Left renal pelvis (tissue), 4 donors: ENCODE measurements at regions not wholly inside any gene's neighbourhood (a gene's known extent, or its start where the extent isn't known, plus 50 kb on each side); places are given as distances from the start of the nearest gene placed in this dataset.
"Not testable (repeated sequence)": the region's sequence is repeated elsewhere in the genome, so short reads cannot be mapped to it uniquely, and the experiment has no call there.

Experiments used
- DNase-seq, 4 donors: peaks; one replicate each; pipeline ENCODE4 v3.0.0-alpha.2; 2013; ENCODE audit warnings: low read depth in 4 of 4, low spot score in 3 of 4

DNA sequence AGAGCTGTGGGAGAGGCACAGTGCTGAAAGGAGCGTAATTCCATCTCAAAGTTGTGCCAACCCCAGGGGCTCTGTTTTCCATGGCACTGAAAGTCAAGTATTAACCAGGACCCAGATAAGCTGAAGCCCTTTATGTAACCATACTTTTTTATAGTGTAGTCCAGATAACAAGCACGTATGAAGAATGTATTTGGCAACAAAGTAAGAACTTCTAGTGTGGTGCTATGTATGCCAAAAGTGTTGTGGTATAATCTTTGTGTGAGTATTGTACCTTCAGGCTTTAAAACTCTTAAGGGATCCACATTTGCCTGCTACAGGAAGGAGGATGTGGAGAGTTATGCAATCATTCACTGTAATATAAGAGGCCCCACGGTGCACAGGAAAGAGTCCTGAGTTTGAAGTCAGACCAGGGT lies 129.4 kb downstream of the IBTK start:
- DNase-seq: no peak

DNA sequence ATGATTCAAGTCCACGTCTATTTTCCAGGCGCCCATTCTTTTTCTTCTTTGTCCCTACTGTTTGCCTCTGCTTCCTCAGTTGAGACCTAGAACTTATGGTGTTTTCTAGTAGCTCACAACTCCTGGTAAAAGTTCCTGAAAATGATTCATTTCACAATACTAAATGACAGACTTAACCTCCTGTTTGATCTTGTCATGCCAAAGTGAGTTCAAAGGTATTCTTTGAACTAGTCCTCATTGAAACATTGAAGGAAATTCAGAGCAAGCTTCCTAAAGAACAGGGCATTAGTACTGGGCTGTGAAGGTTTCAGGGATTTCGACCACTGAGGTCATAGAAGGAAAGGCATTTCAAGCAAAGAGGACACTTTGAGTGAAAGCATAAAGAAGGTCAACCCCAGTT lies 132.8 kb downstream of the IBTK start:
- DNase-seq: no peak

GRCh38 chr6:82113231-82113630 lies 134.3 kb downstream of the IBTK start:
- DNase-seq: no peak

GRCh38 chr6:82111818-82112217 lies 135.7 kb downstream of the IBTK start:
- DNase-seq: no peak

GRCh38 chr6:82111114-82111513 lies 136.4 kb downstream of the IBTK start:
- no peak for DNase-seq

GRCh38 chr6:82103171-82103570 lies 144.4 kb downstream of the IBTK start:
- DNase-seq: not testable (repeated sequence)

- not testable (repeated sequence) for DNase-seq
Measured at GRCh38 chr6:82101374-82102114, 146.0 kb downstream of the IBTK start.

DNA sequence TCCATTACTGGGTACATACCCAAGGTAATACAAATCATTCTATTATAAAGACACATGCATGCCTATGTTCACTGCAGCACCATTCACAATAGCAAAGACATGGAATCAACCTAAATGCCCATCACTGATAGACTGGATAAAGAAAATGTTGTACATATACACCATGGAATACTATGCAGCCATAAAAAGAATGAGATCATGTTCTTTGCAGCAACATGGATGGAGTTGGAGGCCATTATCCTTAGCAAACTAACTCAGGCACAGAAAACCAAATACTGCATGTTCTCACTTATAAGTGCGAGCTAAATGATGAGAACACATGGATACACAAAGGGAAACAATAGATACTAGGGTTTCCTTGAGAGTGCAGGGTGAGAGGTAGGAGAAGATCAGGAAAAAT lies 146.8 kb downstream of the IBTK start:
- not testable (repeated sequence) for DNase-seq

DNA sequence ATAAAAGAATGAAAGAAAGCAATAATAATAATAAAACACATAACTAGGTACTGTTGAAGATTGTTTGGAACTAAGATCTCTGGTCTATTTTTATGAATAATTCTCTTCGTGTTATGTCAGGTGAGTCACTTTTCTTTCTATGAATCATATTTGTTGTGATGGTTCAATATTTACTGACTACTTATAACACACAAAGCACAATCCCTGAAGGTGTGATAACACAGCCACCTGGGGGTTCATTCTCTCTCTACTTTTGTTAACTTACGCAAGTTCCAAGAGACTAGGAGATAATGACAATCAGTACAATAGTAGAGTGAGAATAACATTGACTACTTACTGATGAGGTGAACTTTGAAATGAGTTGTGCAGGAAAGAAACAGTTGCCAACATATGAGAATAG lies 149.9 kb downstream of the IBTK start:
- no peak for DNase-seq

DNA sequence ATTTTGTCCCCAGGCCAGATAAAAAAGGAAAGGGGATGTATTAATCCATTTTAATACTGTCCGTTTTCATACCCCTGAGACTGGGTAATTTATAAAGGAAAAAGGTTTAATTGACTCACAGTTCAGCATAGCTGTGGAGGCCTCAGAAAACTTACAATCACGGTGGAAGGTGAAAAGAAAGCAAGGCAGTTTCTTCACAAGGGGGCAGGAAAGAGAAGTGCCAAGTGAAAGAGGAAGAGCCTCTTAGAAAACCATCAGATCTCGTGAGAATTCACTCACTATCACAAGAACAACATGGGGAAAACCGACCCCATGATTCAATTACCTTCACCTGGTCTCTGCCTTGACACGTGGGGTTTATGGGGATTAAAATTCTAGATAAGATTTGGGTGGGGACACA lies 152.5 kb downstream of the IBTK start:
- DNase-seq: no peak

GRCh38 chr6:82094166-82094806 lies 153.3 kb downstream of the IBTK start:
- DNase-seq: no peak

GRCh38 chr6:82088978-82089771 lies 158.4 kb downstream of the IBTK start:
- no peak for DNase-seq

- no peak for DNase-seq
Measured at GRCh38 chr6:82086944-82087343, 160.6 kb downstream of the IBTK start.

DNA sequence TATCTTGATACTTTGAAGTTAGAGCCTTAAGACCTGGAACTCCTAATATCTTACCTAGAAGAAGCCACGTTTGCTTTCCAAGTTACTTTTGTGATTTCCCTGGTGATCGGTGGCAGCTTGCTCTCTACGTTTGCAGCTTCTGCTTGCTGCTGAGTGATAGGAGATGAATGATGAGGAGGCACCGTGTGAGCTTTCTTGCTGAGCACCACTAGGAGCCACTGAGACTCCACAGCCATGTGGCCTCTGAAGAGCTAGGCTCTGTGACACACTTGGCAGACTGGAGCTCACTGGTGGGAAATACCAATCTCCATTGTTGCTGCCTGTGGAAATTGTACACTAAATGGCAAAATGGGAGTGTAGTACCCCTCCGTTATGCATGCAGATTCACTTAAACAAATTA lies 161.8 kb downstream of the IBTK start:
- no peak for DNase-seq

- DNase-seq: no peak
Measured at GRCh38 chr6:82084324-82084920, 163.1 kb downstream of the IBTK start.

GRCh38 chr6:82083646-82084045 lies 163.9 kb downstream of the IBTK start:
- DNase-seq: no peak

GRCh38 chr6:82080767-82081166 lies 166.8 kb downstream of the IBTK start:
- DNase-seq: no peak

DNA sequence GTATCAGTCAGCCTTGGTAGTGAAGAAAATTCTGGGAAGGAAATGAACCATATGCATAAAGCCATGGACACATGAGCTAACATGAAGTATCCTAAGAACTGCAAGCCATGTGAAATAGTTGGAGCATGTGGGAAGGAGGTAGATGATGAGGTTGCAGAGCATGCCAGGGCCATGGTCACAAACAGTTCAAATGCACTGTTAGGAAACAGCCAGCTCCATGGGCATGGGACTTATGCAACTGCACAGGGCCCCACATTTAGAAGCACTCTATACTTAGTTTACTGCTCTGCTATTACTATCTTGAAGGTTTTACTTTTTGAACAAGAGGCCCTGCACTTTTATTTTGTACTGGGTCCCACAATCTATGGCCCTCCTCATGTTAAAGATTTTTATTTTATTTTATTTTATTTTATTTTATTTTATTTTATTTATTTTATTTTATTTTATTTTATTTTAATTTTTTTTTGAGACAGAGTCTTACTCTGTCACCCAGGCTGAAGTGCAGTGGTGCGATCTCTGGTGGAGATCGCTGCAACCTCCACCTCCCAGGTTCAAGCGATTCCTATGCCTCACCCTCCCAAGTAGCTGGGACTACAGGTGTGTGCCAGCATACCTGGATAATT lies 169.1 kb downstream of the IBTK start:
- DNase-seq: no peak

- DNase-seq: no peak
Measured at GRCh38 chr6:82076916-82077315, 170.6 kb downstream of the IBTK start.

DNA sequence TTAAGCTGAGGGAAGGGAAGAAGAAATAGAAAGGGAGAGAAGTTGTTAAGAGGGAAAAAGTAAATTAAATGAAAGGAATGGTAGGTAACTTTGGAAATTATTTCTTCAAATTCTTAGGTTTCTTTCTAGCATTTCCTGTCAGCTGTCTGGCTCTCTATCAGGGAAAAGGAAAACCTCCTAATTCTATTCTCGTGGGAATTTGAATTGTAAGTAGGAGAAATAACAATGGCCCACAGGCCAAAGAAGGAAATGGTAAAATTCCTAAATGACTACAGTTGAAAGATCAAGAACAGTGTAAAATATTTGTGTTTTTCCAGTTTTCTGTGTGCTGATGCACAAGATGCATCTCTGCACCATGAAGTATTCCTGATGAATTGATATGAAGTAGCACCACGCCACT lies 173.0 kb downstream of the IBTK start:
- no peak for DNase-seq

GRCh38 chr6:82073484-82073883 lies 174.1 kb downstream of the IBTK start:
- DNase-seq: no peak
